Sigmoid colon (tissue), 6 donors: ENCODE measurements at regions not wholly inside any gene's neighbourhood (a gene's known extent, or its start where the extent isn't known, plus 50 kb on each side); places are given as distances from the start of the nearest gene placed in this dataset.

Experiments
- DNase-seq: peaks from one replicate; pipeline ENCODE4 v3.0.0-alpha.2; 2019
- H3K27ac ChIP-seq, 4 donors: fragments of 200-600 bp; sonication (generic); one replicate each; pipeline ENCODE4 v1.5.1; 2016 to 2019; ENCODE audit warnings: mild to moderate bottlenecking in 1 of 4
- H3K27me3 ChIP-seq, 3 donors: fragments of 200-600 bp; sonication (generic); one replicate each; pipeline ENCODE4 v1.5.1; 2019; ENCODE audit warnings: mild to moderate bottlenecking in 1 of 3
- H3K36me3 ChIP-seq, 4 donors: fragments of 200-600 bp; sonication (generic); one replicate each; pipeline ENCODE4 v1.5.1; 2016 to 2019
- H3K4me1 ChIP-seq, 4 donors: fragments of 200-600 bp; sonication (generic); one replicate each; pipeline ENCODE4 v1.5.1; 2017 to 2019
- H3K4me3 ChIP-seq, 4 donors: fragments of 200-600 bp; sonication (generic); one replicate each; pipeline ENCODE4 v1.5.1; 2017 to 2019; ENCODE audit warnings: mild to moderate bottlenecking in 2 of 4, moderate library complexity in 1 of 4
- H3K9me3 ChIP-seq, 4 donors: fragments of 200-600 bp in 3 of 4; sonication (generic) in 3 of 4; one replicate each; pipeline versions ENCODE4 v1.5.1 to v1.6.1; 2013 to 2019
- CTCF ChIP-seq, 4 experiments: fragments of 450-650 bp in 3 of 4; fragments of 200-600 bp in 1 of 4; IDR thresholded peaks; one replicate each; pipeline ENCODE4 v1.5.1; 2016 to 2019; ENCODE audit warnings: antibody characterized with exemption in 4 of 4, mild to moderate bottlenecking in 3 of 4, moderate library complexity in 2 of 4
- EP300 ChIP-seq, 4 donors: sonication (generic); formaldehyde crosslinking; IDR thresholded peaks; one replicate each; pipeline ENCODE4 v1.6.1; 2017; ENCODE audit warnings: antibody characterized with exemption in 4 of 4
- POLR2A ChIP-seq, 2 donors: fragments of 450-650 bp; IDR thresholded peaks; one replicate each; pipeline ENCODE4 v1.6.1; 2016; ENCODE audit warnings: antibody characterized with exemption in 2 of 2, mild to moderate bottlenecking in 2 of 2, moderate library complexity in 2 of 2
- POLR2AphosphoS5 ChIP-seq, 4 donors: sonication (generic); formaldehyde crosslinking; IDR thresholded peaks; one replicate each; pipeline ENCODE4 v1.6.1; 2017; ENCODE audit warnings: antibody characterized with exemption in 4 of 4
- WGBS, 2 donors: extraction: QIAGEN DNeasy Blood & Tissue Kit; methylation state at CpG; one replicate each; pipeline ENCODE4 v1.1.7; 2013; 5-methylcytosine and 5-hydroxymethylcytosine counted together
- intact Hi-C: fragments of 100-400 bp; cut with DNase I; formaldehyde crosslinking; loops from one replicate; pipeline ENCODE4 v1.15.1; 2023
- donor health status: healthy with polysubstance abuse.
- donor health status: healthy.

- Histone ChIP-seq H3K36me3 (no peaks in the 10 kb centered on the region), H3K4me1 (no peaks in the 10 kb centered on the region), H3K9me3 (no peaks in the 10 kb centered on the region), H3K4me3 (no peak overlapping the region), H3K27ac (no peak overlapping the region), H3K27me3 (no peaks in the 10 kb centered on the region)
- DNase-seq = no peak
- intact Hi-C loops = no loop called here
- TF ChIP-seq POLR2A (IDR thresholded peaks at IDR 0.05) (no peak), POLR2AphosphoS5 (IDR thresholded peaks at IDR 0.05) (no peak), CTCF (IDR thresholded peaks at IDR 0.05) (no peak), EP300 (IDR thresholded peaks at IDR 0.05) (no peak)
- 79 to 82% methylated on average over 2 of the region's 2 CpGs for WGBS, 2 donors
Observed at GRCh38 chr3:1967525-1967924, 131.1 kb upstream of the CNTN4 start.

GRCh38 chr3:1969281-1969680 lies 129.4 kb upstream of the CNTN4 start:
- no peak overlapping the region for H3K4me3 ChIP-seq

GRCh38 chr3:1971780-1972179 lies 126.9 kb upstream of the CNTN4 start:
- peaks cover 0 to 2% (median 0%) of the 10 kb centered on the region in 4 donors for H3K9me3 ChIP-seq
- intact Hi-C loops = no loop called here
- 71 to 76% methylated on average over 1 of the region's 1 CpG for WGBS, 2 donors

More at GRCh38 chr3:1969281-1969680, 129.4 kb upstream of the CNTN4 start:
- intact Hi-C loops = no loop called here
- no peaks in the 10 kb centered on the region for H3K36me3 ChIP-seq
- TF ChIP-seq POLR2AphosphoS5 (IDR thresholded peaks at IDR 0.05) (no peak), EP300 (IDR thresholded peaks at IDR 0.05) (no peak), CTCF (IDR thresholded peaks at IDR 0.05) (no peak), POLR2A (IDR thresholded peaks at IDR 0.05) (no peak)
- no peaks in the 10 kb centered on the region for H3K27me3 ChIP-seq
- 46 to 58% methylated on average over 2 of the region's 2 CpGs for WGBS, 2 donors
- no peaks in the 10 kb centered on the region for H3K9me3 ChIP-seq
- H3K27ac ChIP-seq = no peak overlapping the region
- no peak for DNase-seq
- H3K4me1 ChIP-seq = no peaks in the 10 kb centered on the region

GRCh38 chr3:1979961-1980615 lies 118.6 kb upstream of the CNTN4 start:
- Histone ChIP-seq H3K4me1 (no peaks in the 10 kb centered on the region), H3K4me3 (no peak overlapping the region), H3K27me3 (no peaks in the 10 kb centered on the region), H3K27ac (no peak overlapping the region), H3K9me3 (peaks cover 0 to 7% (median 0%) of the 10 kb centered on the region in 4 donors), H3K36me3 (no peaks in the 10 kb centered on the region)
- no peak for TF ChIP-seq CTCF (IDR thresholded peaks at IDR 0.05)
- TF ChIP-seq EP300 (IDR thresholded peaks at IDR 0.05) = no peak
- no peak for TF ChIP-seq POLR2AphosphoS5 (IDR thresholded peaks at IDR 0.05)
- TF ChIP-seq POLR2A (IDR thresholded peaks at IDR 0.05) = no peak
- DNase-seq = no peak
- 87 to 91% methylated on average over 5 of the region's 5 CpGs for WGBS, 2 donors
- intact Hi-C loops = no loop called here

More at GRCh38 chr3:1971780-1972179, 126.9 kb upstream of the CNTN4 start:
- Histone ChIP-seq H3K27me3 (no peaks in the 10 kb centered on the region), H3K27ac (no peak overlapping the region), H3K4me1 (no peaks in the 10 kb centered on the region), H3K36me3 (no peaks in the 10 kb centered on the region), H3K4me3 (no peak overlapping the region)
- DNase-seq = no peak
- no peak for TF ChIP-seq POLR2A (IDR thresholded peaks at IDR 0.05)
- TF ChIP-seq CTCF (IDR thresholded peaks at IDR 0.05) = no peak
- TF ChIP-seq EP300 (IDR thresholded peaks at IDR 0.05) = no peak
- no peak for TF ChIP-seq POLR2AphosphoS5 (IDR thresholded peaks at IDR 0.05)

GRCh38 chr3:1987980-1988379 lies 110.7 kb upstream of the CNTN4 start:
- no peaks in the 10 kb centered on the region for H3K36me3 ChIP-seq
- no peak overlapping the region for H3K4me3 ChIP-seq
- intact Hi-C loops = no loop called here
- H3K4me1 ChIP-seq = no peaks in the 10 kb centered on the region
- WGBS, 2 donors = 21 to 45% methylated on average over 3 of the region's 3 CpGs
- H3K27me3 ChIP-seq = no peaks in the 10 kb centered on the region
- H3K9me3 ChIP-seq = no peaks in the 10 kb centered on the region
- TF ChIP-seq POLR2AphosphoS5 (IDR thresholded peaks at IDR 0.05) = no peak
- TF ChIP-seq EP300 (IDR thresholded peaks at IDR 0.05) = no peak
- H3K27ac ChIP-seq = no peak overlapping the region
- DNase-seq = no peak
